Ascending aorta (tissue), 2 donors: ENCODE measurements at regions not wholly inside any gene's neighbourhood (a gene's known extent, or its start where the extent isn't known, plus 50 kb on each side); places are given as distances from the start of the nearest gene placed in this dataset.

ENCODE experiments used
- DNase-seq, 2 donors: peaks; one replicate each; pipeline ENCODE4 v3.0.0-alpha.2; 2019; ENCODE audit warnings: low spot score in 2 of 2
- H3K27ac ChIP-seq, 2 donors: fragments of 200-600 bp; sonication (generic); one replicate each; pipeline ENCODE4 v1.5.1; 2016 to 2017; ENCODE audit warnings: mild to moderate bottlenecking in 1 of 2
- H3K27me3 ChIP-seq: fragments of 200-600 bp; sonication (generic); one replicate; pipeline ENCODE4 v1.5.1; 2017
- H3K36me3 ChIP-seq, 2 donors: fragments of 200-600 bp; sonication (generic); one replicate each; pipeline ENCODE4 v1.5.1; 2016
- H3K4me1 ChIP-seq, 2 donors: fragments of 200-600 bp; sonication (generic); one replicate each; pipeline ENCODE4 v1.5.1; 2016 to 2017; ENCODE audit warnings: mild to moderate bottlenecking in 1 of 2
- H3K4me3 ChIP-seq, 2 donors: fragments of 200-600 bp; sonication (generic); one replicate each; pipeline ENCODE4 v1.5.1; 2016 to 2017; ENCODE audit warnings: mild to moderate bottlenecking in 1 of 2
- H3K9me3 ChIP-seq, 2 donors: fragments of 200-600 bp; sonication (generic); one replicate each; pipeline ENCODE4 v1.5.1; 2016
- intact Hi-C: fragments of 100-400 bp; cut with DNase I; formaldehyde crosslinking; loops from one replicate; pipeline ENCODE4 v1.15.1; 2023
- TF ChIP-seq, protein P1 (sequence below), 3 experiments: fragments of 200-600 bp in 2 of 3; fragments of 450-650 bp in 1 of 3; sonication (generic) in 2 of 3; IDR thresholded peaks; one replicate each; pipeline ENCODE4 v1.5.1; 2016 to 2019; ENCODE audit warnings: antibody characterized with exemption in 3 of 3, mild to moderate bottlenecking in 1 of 3, moderate library complexity in 1 of 3

GRCh38 chr7:18210377-18210776 is 182.7 kb upstream of the PRPS1L1 start:
- no peak for DNase-seq
- no peak overlapping the region for H3K4me3 ChIP-seq
- H3K9me3 ChIP-seq = no peaks in the 10 kb centered on the region
- H3K36me3 ChIP-seq = no peaks in the 10 kb centered on the region
- H3K27me3 ChIP-seq = no peaks in the 10 kb centered on the region
- no peaks in the 10 kb centered on the region for H3K4me1 ChIP-seq
- TF ChIP-seq, protein P1, sequence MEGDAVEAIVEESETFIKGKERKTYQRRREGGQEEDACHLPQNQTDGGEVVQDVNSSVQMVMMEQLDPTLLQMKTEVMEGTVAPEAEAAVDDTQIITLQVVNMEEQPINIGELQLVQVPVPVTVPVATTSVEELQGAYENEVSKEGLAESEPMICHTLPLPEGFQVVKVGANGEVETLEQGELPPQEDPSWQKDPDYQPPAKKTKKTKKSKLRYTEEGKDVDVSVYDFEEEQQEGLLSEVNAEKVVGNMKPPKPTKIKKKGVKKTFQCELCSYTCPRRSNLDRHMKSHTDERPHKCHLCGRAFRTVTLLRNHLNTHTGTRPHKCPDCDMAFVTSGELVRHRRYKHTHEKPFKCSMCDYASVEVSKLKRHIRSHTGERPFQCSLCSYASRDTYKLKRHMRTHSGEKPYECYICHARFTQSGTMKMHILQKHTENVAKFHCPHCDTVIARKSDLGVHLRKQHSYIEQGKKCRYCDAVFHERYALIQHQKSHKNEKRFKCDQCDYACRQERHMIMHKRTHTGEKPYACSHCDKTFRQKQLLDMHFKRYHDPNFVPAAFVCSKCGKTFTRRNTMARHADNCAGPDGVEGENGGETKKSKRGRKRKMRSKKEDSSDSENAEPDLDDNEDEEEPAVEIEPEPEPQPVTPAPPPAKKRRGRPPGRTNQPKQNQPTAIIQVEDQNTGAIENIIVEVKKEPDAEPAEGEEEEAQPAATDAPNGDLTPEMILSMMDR (IDR thresholded peaks at IDR 0.05) = no peak
- no peak overlapping the region for H3K27ac ChIP-seq
- intact Hi-C loops = no loop called here

GRCh38 chr7:18210788-18211187 is 183.1 kb upstream of the PRPS1L1 start:
- H3K27me3 ChIP-seq = no peaks in the 10 kb centered on the region
- TF ChIP-seq, protein P1 (IDR thresholded peaks at IDR 0.05) = no peak
- H3K4me3 ChIP-seq = no peak overlapping the region
- intact Hi-C loops = no loop called here
- H3K9me3 ChIP-seq = no peaks in the 10 kb centered on the region
- H3K27ac ChIP-seq = no peak overlapping the region
- no peaks in the 10 kb centered on the region for H3K4me1 ChIP-seq
- DNase-seq = no peak
- no peaks in the 10 kb centered on the region for H3K36me3 ChIP-seq

DNA sequence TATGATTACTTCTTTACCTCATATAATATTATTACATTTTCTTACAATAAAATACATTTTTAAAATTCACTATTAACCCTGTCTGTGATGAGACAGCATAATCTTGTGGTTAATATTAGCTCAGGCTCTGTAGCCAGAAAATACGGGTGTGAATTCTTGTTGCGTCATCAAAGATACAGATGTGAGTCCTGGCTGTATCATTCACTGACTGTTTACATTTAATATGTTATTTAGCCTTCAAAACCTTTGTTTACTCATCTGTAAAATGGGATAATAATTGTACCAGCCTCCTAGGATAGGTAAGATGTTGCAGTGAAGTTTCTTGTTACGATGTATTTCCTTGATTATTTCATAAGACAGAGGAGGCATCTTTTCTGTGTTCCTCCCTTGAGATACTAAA is 184.7 kb upstream of the PRPS1L1 start:
- H3K27ac ChIP-seq = no peak overlapping the region
- H3K9me3 ChIP-seq = no peaks in the 10 kb centered on the region
- intact Hi-C loops = no loop called here
- no peak for DNase-seq
- H3K36me3 ChIP-seq = no peaks in the 10 kb centered on the region
- H3K4me1 ChIP-seq = no peaks in the 10 kb centered on the region
- H3K27me3 ChIP-seq = no peaks in the 10 kb centered on the region
- H3K4me3 ChIP-seq = no peak overlapping the region
- TF ChIP-seq, protein P1 (IDR thresholded peaks at IDR 0.05) = no peak

- Histone ChIP-seq H3K4me3 (no peak overlapping the region), H3K36me3 (no peaks in the 10 kb centered on the region), H3K27me3 (no peaks in the 10 kb centered on the region), H3K4me1 (no peaks in the 10 kb centered on the region), H3K9me3 (no peaks in the 10 kb centered on the region), H3K27ac (no peak overlapping the region)
- intact Hi-C loops = no loop called here
- no peak for DNase-seq
- TF ChIP-seq, protein P1 (IDR thresholded peaks at IDR 0.05) = no peak
Observed at GRCh38 chr7:18212758-18213157, 185.1 kb upstream of the PRPS1L1 start.

GRCh38 chr7:18213652-18214051 is 186.0 kb upstream of the PRPS1L1 start:
- H3K4me3 ChIP-seq = no peak overlapping the region
- intact Hi-C loops = no loop called here
- H3K27me3 ChIP-seq = no peaks in the 10 kb centered on the region
- H3K4me1 ChIP-seq = no peaks in the 10 kb centered on the region
- H3K27ac ChIP-seq = no peak overlapping the region
- no peak for DNase-seq
- H3K9me3 ChIP-seq = no peaks in the 10 kb centered on the region
- TF ChIP-seq, protein P1 (IDR thresholded peaks at IDR 0.05) = no peak
- H3K36me3 ChIP-seq = no peaks in the 10 kb centered on the region

DNA sequence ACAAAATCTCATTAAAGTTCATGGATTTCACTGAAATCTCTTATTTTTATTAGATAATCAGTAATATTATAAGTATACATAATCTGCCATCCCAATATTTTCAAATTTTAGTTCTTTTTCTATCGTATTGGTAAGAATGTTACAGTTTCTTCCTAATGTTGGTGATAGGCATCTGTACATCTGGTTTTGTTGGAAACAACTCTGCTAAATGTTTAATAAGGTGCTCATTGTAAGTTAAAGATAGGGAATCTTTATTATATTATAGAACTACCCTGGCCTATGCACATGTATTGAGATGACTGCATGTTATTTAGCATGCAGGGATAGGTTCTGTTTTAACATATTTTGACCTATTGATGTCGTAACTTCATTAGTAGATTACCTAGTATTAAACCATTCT is 188.6 kb upstream of the PRPS1L1 start:
- Histone ChIP-seq H3K36me3 (no peaks in the 10 kb centered on the region), H3K4me1 (peaks cover 8 to 9% of the 10 kb centered on the region in 2 donors), H3K27ac (no peak overlapping the region), H3K27me3 (no peaks in the 10 kb centered on the region), H3K4me3 (no peak overlapping the region), H3K9me3 (no peaks in the 10 kb centered on the region)
- TF ChIP-seq, protein P1 (IDR thresholded peaks at IDR 0.05) = no peak
- no peak for DNase-seq
- intact Hi-C loops = no loop called here
